ENCODE measurements at regions not wholly inside any gene's neighbourhood (a gene's known extent, or its start where the extent isn't known, plus 50 kb on each side); places are given as distances from the start of the nearest gene placed in this dataset.
"Not testable (repeated sequence)": the region's sequence is repeated elsewhere in the genome, so short reads cannot be mapped to it uniquely, and the experiment has no call there.

DNA sequence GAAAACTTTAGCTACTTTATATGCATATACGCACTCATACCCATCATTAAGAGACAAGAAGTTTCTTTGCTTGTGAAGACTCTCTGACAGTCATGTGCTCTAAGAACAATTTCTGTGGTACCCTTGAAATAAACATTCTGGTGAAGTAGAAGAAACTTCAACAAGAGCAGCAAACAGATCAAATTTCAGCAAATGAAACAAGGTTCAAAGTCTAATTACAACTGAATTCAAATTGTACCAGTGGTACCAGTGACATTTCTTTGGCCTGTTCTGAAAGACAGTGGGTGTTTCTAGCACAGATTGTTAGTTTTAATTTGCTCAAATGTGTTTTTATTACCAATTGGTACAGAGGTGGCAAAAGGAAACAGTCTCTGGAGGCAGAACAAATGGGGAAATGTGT, 391.0 kb downstream of the CHSY3 start:
- Histone ChIP-seq H3K36me3 (ENCODE audit: low read depth) (no peaks in the 10 kb centered on the region), H3K9me3 (no peaks in the 10 kb centered on the region), H3K4me1 (ENCODE audit: low read depth) (no peaks in the 10 kb centered on the region), H3K4me3 (no peak overlapping the region)
- TF ChIP-seq CTCF (IDR thresholded peaks at IDR 0.05): no peak
- DNase-seq: no peak
- intact Hi-C loops (cut with DNase I, micrococcal nuclease): no loop called here
- ATAC-seq: no peak

DNA sequence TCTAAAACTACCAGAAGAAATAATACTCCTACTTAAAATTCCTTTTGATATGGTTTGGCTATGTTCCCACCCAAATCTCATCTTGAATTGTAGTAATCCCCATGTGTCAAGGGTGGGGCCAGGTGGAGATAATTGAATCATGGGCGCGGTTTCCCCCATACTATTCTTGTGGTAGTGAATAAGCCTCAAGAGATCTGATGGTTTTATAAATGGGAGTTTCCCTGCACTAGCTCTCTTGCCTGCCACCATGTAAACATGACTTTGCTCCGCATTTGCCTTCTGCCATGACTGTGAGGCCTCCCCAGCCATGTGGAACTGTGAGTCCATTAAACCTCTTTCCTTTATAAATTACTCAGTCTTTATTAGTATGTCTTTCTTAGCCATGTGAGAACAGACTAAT, 390.5 kb downstream of the CHSY3 start:
- intact Hi-C loops (cut with DNase I, micrococcal nuclease); DNase-seq; H3K4me1 ChIP-seq (ENCODE audit: low read depth); H3K36me3 ChIP-seq (ENCODE audit: low read depth); H3K4me3 ChIP-seq; ATAC-seq; H3K9me3 ChIP-seq: not testable (repeated sequence)

- ATAC-seq: no peak
Measured at GRCh38 chr5:130290219-130290618, 386.0 kb downstream of the CHSY3 start.

DNA sequence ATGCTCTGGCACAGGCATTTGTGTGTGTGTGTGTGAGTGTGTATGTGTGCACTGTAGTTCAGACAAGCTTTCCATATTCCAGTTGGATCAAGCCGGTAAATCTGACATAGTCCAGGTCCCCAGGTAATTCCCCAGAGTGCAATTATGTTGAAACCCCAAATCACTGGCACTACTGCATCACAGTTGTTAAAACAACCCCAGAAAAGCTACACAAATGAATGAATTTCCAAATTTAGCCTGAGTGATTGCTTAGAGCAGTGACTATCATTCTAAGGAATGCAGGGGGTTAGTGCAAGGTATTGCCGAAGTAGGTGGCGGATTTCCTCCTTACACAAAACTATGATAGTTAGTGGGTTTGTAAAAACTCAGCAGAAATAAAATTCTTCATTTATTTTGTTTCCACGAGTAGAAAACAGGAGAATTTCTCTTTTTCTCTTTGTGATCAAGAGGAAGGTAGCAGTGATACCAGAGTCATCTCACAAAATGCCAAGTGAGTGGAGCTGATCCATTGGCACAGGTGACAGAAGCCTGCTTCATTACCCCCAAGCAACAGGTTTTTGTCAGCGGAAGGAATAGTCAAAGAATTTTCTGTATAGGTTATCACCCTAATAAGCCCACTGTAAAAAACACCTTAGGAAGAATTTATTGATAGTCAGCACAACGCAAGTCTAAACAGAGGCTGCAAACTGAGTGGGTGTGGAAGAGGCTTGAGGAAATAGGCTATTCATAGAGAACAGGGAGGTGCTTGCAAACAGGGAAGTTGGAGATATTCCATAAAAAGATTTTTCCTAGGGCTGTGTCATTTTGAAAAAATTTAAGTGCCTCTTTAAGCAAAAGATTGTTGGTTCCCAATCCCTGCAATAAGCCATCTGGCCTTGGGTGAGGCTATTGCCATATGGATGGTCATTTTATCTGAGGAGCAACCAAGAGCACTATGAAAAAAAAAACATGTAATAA, 385.1 kb downstream of the CHSY3 start:
- no peaks in the 10 kb centered on the region for H3K36me3 ChIP-seq (ENCODE audit: low read depth)
- no peaks in the 10 kb centered on the region for H3K9me3 ChIP-seq
- ATAC-seq: peak; percentile 32
- intact Hi-C loops (cut with DNase I, micrococcal nuclease): no loop called here
- H3K4me3 ChIP-seq: no peak overlapping the region
- no peaks in the 10 kb centered on the region for H3K4me1 ChIP-seq (ENCODE audit: low read depth)
- no peak for DNase-seq
- no peak for TF ChIP-seq CTCF (IDR thresholded peaks at IDR 0.05)

More at GRCh38 chr5:130290219-130290618, 386.0 kb downstream of the CHSY3 start:
- no peaks in the 10 kb centered on the region for H3K36me3 ChIP-seq (ENCODE audit: low read depth)
- H3K4me1 ChIP-seq (ENCODE audit: low read depth): no peaks in the 10 kb centered on the region
- no peak for DNase-seq
- H3K4me3 ChIP-seq: no peak overlapping the region
- no peaks in the 10 kb centered on the region for H3K9me3 ChIP-seq
- no peak for TF ChIP-seq CTCF (IDR thresholded peaks at IDR 0.05)
- intact Hi-C loops (cut with DNase I, micrococcal nuclease): no loop called here

DNA sequence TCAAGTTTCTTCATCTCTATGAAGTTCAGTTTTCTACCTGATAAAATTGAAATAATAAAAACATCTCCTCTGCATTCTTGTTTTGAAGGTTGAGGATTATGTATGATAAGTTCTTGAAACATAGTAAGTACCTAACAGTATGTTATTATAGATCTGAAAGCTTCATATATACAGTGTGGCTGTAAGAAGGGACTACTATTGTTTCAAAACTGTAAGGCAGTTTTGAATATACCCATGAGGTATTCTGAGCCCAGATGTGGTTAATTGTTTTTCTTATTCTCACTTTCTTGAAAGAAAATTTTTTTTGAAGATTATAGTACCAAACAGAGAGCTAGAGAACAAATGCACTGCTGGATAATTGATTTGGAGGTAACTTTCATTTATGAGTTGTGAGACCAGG, 383.2 kb downstream of the CHSY3 start:
- TF ChIP-seq CTCF (IDR thresholded peaks at IDR 0.05): no peak
- Histone ChIP-seq H3K36me3 (ENCODE audit: low read depth) (no peaks in the 10 kb centered on the region), H3K9me3 (no peaks in the 10 kb centered on the region), H3K4me3 (no peak overlapping the region), H3K4me1 (ENCODE audit: low read depth) (no peaks in the 10 kb centered on the region)
- no peak for DNase-seq
- no peak for ATAC-seq
- intact Hi-C loops (cut with DNase I, micrococcal nuclease): no loop called here

DNA sequence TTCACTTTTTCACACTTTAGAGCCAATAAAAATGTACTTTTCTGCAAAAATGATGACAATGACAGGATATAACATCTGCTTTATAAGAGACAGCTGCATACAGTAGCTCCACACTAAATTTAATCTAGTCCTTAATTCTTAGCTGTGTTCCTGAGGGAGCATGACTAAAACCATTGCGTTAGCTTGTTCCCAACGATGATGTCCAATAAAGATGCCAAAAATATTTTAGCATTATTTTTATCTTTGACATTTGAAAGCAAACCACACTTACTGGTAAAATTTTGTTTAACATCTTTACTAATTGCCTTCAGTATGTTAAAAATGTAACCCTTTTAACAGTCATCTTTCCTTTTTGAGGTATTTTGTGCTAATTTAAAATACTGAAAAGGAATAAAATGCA, 382.7 kb downstream of the CHSY3 start:
- Histone ChIP-seq H3K36me3 (ENCODE audit: low read depth) (no peaks in the 10 kb centered on the region), H3K4me3 (no peak overlapping the region), H3K4me1 (ENCODE audit: low read depth) (no peaks in the 10 kb centered on the region), H3K9me3 (no peaks in the 10 kb centered on the region)
- intact Hi-C loops (cut with DNase I, micrococcal nuclease): no loop called here
- ATAC-seq (no peak), DNase-seq (no peak)
- no peak for TF ChIP-seq CTCF (IDR thresholded peaks at IDR 0.05)
